Tibial artery (tissue), 4 donors: ENCODE measurements at regions not wholly inside any gene's neighbourhood (a gene's known extent, or its start where the extent isn't known, plus 50 kb on each side); places are given as distances from the start of the nearest gene placed in this dataset.

Experiments used
- DNase-seq, 2 donors: peaks; one replicate each; pipeline ENCODE4 v3.0.0-alpha.2; 2019
- H3K27ac ChIP-seq, 2 donors: fragments of 200-600 bp; sonication (generic) in 1 of 2; 1 replicate in 1 of 2; 2 replicates in 1 of 2; pipeline ENCODE4 v1.5.1; 2018 to 2019; ENCODE audit warnings: mild to moderate bottlenecking in 1 of 2
- H3K27me3 ChIP-seq, 2 donors: fragments of 200-600 bp; sonication (generic) in 1 of 2; one replicate each; pipeline versions ENCODE4 v1.5.1 to v1.6.0; 2016 to 2019
- H3K36me3 ChIP-seq, 3 donors: fragments of 200-600 bp; sonication (generic) in 2 of 3; one replicate each; pipeline ENCODE4 v1.5.1; 2016 to 2019; ENCODE audit warnings: mild to moderate bottlenecking in 2 of 3
- H3K4me1 ChIP-seq, 4 donors: fragments of 200-600 bp; sonication (generic) in 2 of 4; 1 replicate in 3 of 4; 2 replicates in 1 of 4; pipeline ENCODE4 v1.5.1; 2016 to 2019
- H3K4me3 ChIP-seq, 2 donors: fragments of 200-600 bp; sonication (generic) in 1 of 2; 1 replicate in 1 of 2; 2 replicates in 1 of 2; pipeline ENCODE4 v1.5.1; 2018 to 2019; ENCODE audit warnings: mild to moderate bottlenecking in 2 of 2
- H3K9me3 ChIP-seq, 3 donors: fragments of 200-600 bp; sonication (generic) in 1 of 3; one replicate each; pipeline ENCODE4 v1.5.1; 2016 to 2019
- CTCF ChIP-seq, 2 experiments: fragments of 200-600 bp in 1 of 2; fragments of 450-650 bp in 1 of 2; IDR thresholded peaks; one replicate each; pipeline ENCODE4 v1.5.1; 2017 to 2019; ENCODE audit warnings: antibody characterized with exemption in 2 of 2, mild to moderate bottlenecking in 1 of 2, moderate library complexity in 1 of 2
- intact Hi-C: fragments of 100-400 bp; cut with DNase I; formaldehyde crosslinking; loops from one replicate; pipeline ENCODE4 v1.15.0; 2023; ENCODE audit warnings: low total_unique reads

GRCh38 chr11:20247591-20248007 is 87.3 kb upstream of the DBX1 start:
- intact Hi-C loops: no loop called here
- H3K9me3 ChIP-seq: no peaks in the 10 kb centered on the region
- no peak overlapping the region for H3K27ac ChIP-seq
- H3K36me3 ChIP-seq: no peaks in the 10 kb centered on the region
- DNase-seq: no peak
- H3K27me3 ChIP-seq: no peaks in the 10 kb centered on the region
- no peak overlapping the region for H3K4me3 ChIP-seq
- TF ChIP-seq CTCF (IDR thresholded peaks at IDR 0.05): no peak
- no peaks in the 10 kb centered on the region for H3K4me1 ChIP-seq

GRCh38 chr11:20243974-20244373 is 83.7 kb upstream of the DBX1 start:
- Histone ChIP-seq H3K4me1 (no peaks in the 10 kb centered on the region), H3K4me3 (no peak overlapping the region), H3K27me3 (no peaks in the 10 kb centered on the region), H3K36me3 (no peaks in the 10 kb centered on the region), H3K27ac (no peak overlapping the region), H3K9me3 (peaks cover 0 to 6% (median 0%) of the 10 kb centered on the region in 3 donors)
- DNase-seq: no peak
- TF ChIP-seq CTCF (IDR thresholded peaks at IDR 0.05): no peak
- intact Hi-C loops: no loop called here

- Histone ChIP-seq H3K27me3 (no peaks in the 10 kb centered on the region), H3K27ac (no peak overlapping the region), H3K4me1 (no peaks in the 10 kb centered on the region), H3K36me3 (no peaks in the 10 kb centered on the region), H3K4me3 (no peak overlapping the region), H3K9me3 (peaks cover 0 to 6% (median under 1%) of the 10 kb centered on the region in 3 donors)
- no peak for TF ChIP-seq CTCF (IDR thresholded peaks at IDR 0.05)
- intact Hi-C loops: no loop called here
- no peak for DNase-seq
Observed at GRCh38 chr11:20238712-20239111, 78.4 kb upstream of the DBX1 start.

GRCh38 chr11:20235164-20235563 is 74.9 kb upstream of the DBX1 start:
- no peaks in the 10 kb centered on the region for H3K4me1 ChIP-seq
- no peak for DNase-seq
- H3K27ac ChIP-seq: no peak overlapping the region
- H3K9me3 ChIP-seq: peaks cover 0 to 11% (median 10%) of the 10 kb centered on the region in 3 donors
- H3K27me3 ChIP-seq: no peaks in the 10 kb centered on the region
- H3K36me3 ChIP-seq: no peaks in the 10 kb centered on the region
- H3K4me3 ChIP-seq: no peak overlapping the region
- no peak for TF ChIP-seq CTCF (IDR thresholded peaks at IDR 0.05)
- intact Hi-C loops: no loop called here

- no peak for DNase-seq
- peaks cover 0 to 18% (median 4%) of the 10 kb centered on the region in 3 donors for H3K9me3 ChIP-seq
- no peaks in the 10 kb centered on the region for H3K4me1 ChIP-seq
- H3K27ac ChIP-seq: no peak overlapping the region
- H3K4me3 ChIP-seq: no peak overlapping the region
- intact Hi-C loops: no loop called here
- no peak for TF ChIP-seq CTCF (IDR thresholded peaks at IDR 0.05)
- no peaks in the 10 kb centered on the region for H3K36me3 ChIP-seq
- no peaks in the 10 kb centered on the region for H3K27me3 ChIP-seq
Observed at GRCh38 chr11:20227631-20228030, 67.4 kb upstream of the DBX1 start.

GRCh38 chr11:20226933-20227332 is 66.7 kb upstream of the DBX1 start:
- Histone ChIP-seq H3K36me3 (no peaks in the 10 kb centered on the region), H3K9me3 (peaks cover 0 to 18% (median 4%) of the 10 kb centered on the region in 3 donors), H3K27me3 (no peaks in the 10 kb centered on the region), H3K27ac (no peak overlapping the region), H3K4me3 (no peak overlapping the region), H3K4me1 (no peaks in the 10 kb centered on the region)
- intact Hi-C loops: no loop called here
- DNase-seq: no peak
- no peak for TF ChIP-seq CTCF (IDR thresholded peaks at IDR 0.05)
